A172 (cell line): ENCODE measurements at regions not wholly inside any gene's neighbourhood (a gene's known extent, or its start where the extent isn't known, plus 50 kb on each side); places are given as distances from the start of the nearest gene placed in this dataset.
"Not testable (repeated sequence)": the region's sequence is repeated elsewhere in the genome, so short reads cannot be mapped to it uniquely, and the experiment has no call there.

Experiments
- DNase-seq: peaks from one replicate; pipeline ENCODE4 v3.0.0-alpha.2; 2015; ENCODE audit warnings: low spot score

GRCh38 chr6:22095836-22096235 is 201.0 kb downstream of the PRL start:
- no peak for DNase-seq

- no peak for DNase-seq
Observed at GRCh38 chr6:22098601-22099031, 198.2 kb downstream of the PRL start.

- no peak for DNase-seq
Observed at GRCh38 chr6:22099231-22099630, 197.6 kb downstream of the PRL start.

- DNase-seq: no peak
Observed at GRCh38 chr6:22099923-22100322, 196.9 kb downstream of the PRL start.

GRCh38 chr6:22101163-22101562 is 195.7 kb downstream of the PRL start:
- no peak for DNase-seq

- DNase-seq: no peak
Observed at GRCh38 chr6:22102671-22103070, 194.2 kb downstream of the PRL start.

- DNase-seq: no peak
Observed at GRCh38 chr6:22106451-22106850, 190.4 kb downstream of the PRL start.

- no peak for DNase-seq
Observed at GRCh38 chr6:22106961-22107360, 189.9 kb downstream of the PRL start.

- no peak for DNase-seq
Observed at GRCh38 chr6:22108199-22108598, 188.6 kb downstream of the PRL start.

GRCh38 chr6:22110061-22110460 is 186.8 kb downstream of the PRL start:
- no peak for DNase-seq

- no peak for DNase-seq
Observed at GRCh38 chr6:22112461-22112860, 184.4 kb downstream of the PRL start.

- peak; percentile 78 for DNase-seq
Observed at GRCh38 chr6:22113026-22113766, 183.6 kb downstream of the PRL start.

GRCh38 chr6:22115559-22115958 is 181.3 kb downstream of the PRL start:
- no peak for DNase-seq

GRCh38 chr6:22117631-22118030 is 179.2 kb downstream of the PRL start:
- DNase-seq: no peak

- no peak for DNase-seq
Observed at GRCh38 chr6:22119500-22119899, 177.3 kb downstream of the PRL start.

- DNase-seq: no peak
Observed at GRCh38 chr6:22124756-22125155, 172.1 kb downstream of the PRL start.

- no peak for DNase-seq
Observed at GRCh38 chr6:22126910-22127309, 169.9 kb downstream of the PRL start.

GRCh38 chr6:22129751-22130150 is 167.1 kb downstream of the PRL start:
- no peak for DNase-seq

GRCh38 chr6:22132656-22133055 is 164.2 kb downstream of the PRL start:
- DNase-seq: no peak

- peak; percentile 5 for DNase-seq
Observed at GRCh38 chr6:22133357-22133756, 163.5 kb downstream of the PRL start.

GRCh38 chr6:22134308-22134707 is 162.5 kb downstream of the PRL start:
- no peak for DNase-seq

- no peak for DNase-seq
Observed at GRCh38 chr6:22135395-22135794, 161.4 kb downstream of the PRL start.

- not testable (repeated sequence) for DNase-seq
Observed at GRCh38 chr6:22140736-22141135, 156.1 kb downstream of the PRL start.

- peak; percentile 52 for DNase-seq
Observed at GRCh38 chr6:22141241-22141745, 155.5 kb downstream of the PRL start.
